Body of pancreas (tissue), 4 donors: ENCODE measurements at regions not wholly inside any gene's neighbourhood (a gene's known extent, or its start where the extent isn't known, plus 50 kb on each side); places are given as distances from the start of the nearest gene placed in this dataset.

Experiments
- ATAC-seq: fragments of 150-250 bp; one replicate; pipeline ENCODE4 v1.9.1; 2016
- DNase-seq, 4 donors: peaks; one replicate each; pipeline ENCODE4 v3.0.0-alpha.2; 2019
- H3K27ac ChIP-seq, 4 donors: fragments of 200-600 bp; sonication (generic); 1 replicate in 3 of 4; 2 replicates in 1 of 4; pipeline versions ENCODE4 v1.5.1 to v1.6.1; 2016 to 2019; ENCODE audit warnings: mild to moderate bottlenecking in 1 of 4, mixed read lengths in 1 of 4, moderate library complexity in 1 of 4
- H3K27me3 ChIP-seq, 2 donors: fragments of 200-600 bp; sonication (generic); one replicate each; pipeline ENCODE4 v1.6.0; 2016; ENCODE audit warnings: mild to moderate bottlenecking in 1 of 2
- H3K36me3 ChIP-seq, 2 donors: fragments of 200-600 bp; sonication (generic); replicated peaks in 1 of 2; 2 replicates each; pipeline ENCODE4 v1.5.1; 2016; ENCODE audit warnings: low read depth in 2 of 2; ENCODE audit not compliant: insufficient read depth in 1 of 2
- H3K4me1 ChIP-seq: fragments of 200-600 bp; sonication (generic); one replicate; pipeline ENCODE4 v1.6.0; 2016
- H3K4me3 ChIP-seq, 2 donors: fragments of 200-600 bp; sonication (generic); 1 replicate in 1 of 2; 2 replicates in 1 of 2; pipeline ENCODE4 v1.5.1; 2016 to 2019
- H3K9me3 ChIP-seq, 3 donors: fragments of 200-600 bp; sonication (generic); 1 replicate in 2 of 3; 2 replicates in 1 of 3; pipeline ENCODE4 v1.5.1; 2016
- POLR2A ChIP-seq, 3 donors: fragments of 450-650 bp; IDR thresholded peaks; one replicate each; pipeline ENCODE4 v1.6.1; 2016; ENCODE audit warnings: antibody characterized with exemption in 3 of 3, mild to moderate bottlenecking in 2 of 3
- WGBS, 2 donors: methylation state at CpG; one replicate each; pipeline ENCODE4 v1.1.5; 2017; 5-methylcytosine and 5-hydroxymethylcytosine counted together
- intact Hi-C: fragments of 100-400 bp; cut with DNase I; formaldehyde crosslinking; loops from one replicate; pipeline ENCODE4 v1.15.1; 2023
- TF ChIP-seq, protein P1 (sequence below), 7 experiments: fragments of 450-650 bp in 4 of 7; fragments of 200-600 bp in 3 of 7; sonication (generic) in 3 of 7; IDR thresholded peaks; one replicate each; pipeline ENCODE4 v1.5.1; 2016 to 2019; ENCODE audit warnings: antibody characterized with exemption in 7 of 7

DNA sequence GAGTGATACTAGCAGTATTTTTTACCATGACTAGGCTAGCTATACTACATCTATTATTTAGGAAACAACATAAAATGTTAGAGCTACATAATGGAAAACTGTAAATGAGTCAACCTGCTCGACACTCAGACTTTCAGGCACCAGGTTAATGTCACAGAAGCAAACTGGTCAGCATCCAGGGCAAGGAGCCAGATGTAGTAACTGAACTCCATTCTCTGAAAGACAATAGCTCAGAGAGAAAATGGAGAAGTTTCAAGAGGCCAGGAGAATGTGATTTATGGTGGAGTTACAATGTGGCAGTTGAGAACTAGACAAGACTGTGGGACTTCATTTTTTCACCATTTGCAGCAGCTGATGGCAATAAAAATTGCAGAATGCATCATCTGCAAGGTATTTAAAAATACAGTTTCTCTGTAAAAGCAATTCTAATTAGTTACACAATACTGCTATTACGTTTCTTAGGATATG lies 342.7 kb upstream of the PABPC4L start:
- H3K36me3 ChIP-seq, result no peaks in the 10 kb centered on the region
- H3K27ac ChIP-seq, result no peak overlapping the region
- H3K27me3 ChIP-seq, result no peaks in the 10 kb centered on the region
- no peak for ATAC-seq
- DNase-seq, result peak in 2 of 4 donors; percentile 9 to 20
- H3K4me3 ChIP-seq, result no peak overlapping the region
- no peaks in the 10 kb centered on the region for H3K4me1 ChIP-seq
- intact Hi-C loops, result no loop called here
- H3K9me3 ChIP-seq, result no peaks in the 10 kb centered on the region
- WGBS, 2 donors, result 20 to 33% methylated on average over 2 of the region's 2 CpGs
- no peak for TF ChIP-seq POLR2A (IDR thresholded peaks at IDR 0.05)
- TF ChIP-seq, protein P1, sequence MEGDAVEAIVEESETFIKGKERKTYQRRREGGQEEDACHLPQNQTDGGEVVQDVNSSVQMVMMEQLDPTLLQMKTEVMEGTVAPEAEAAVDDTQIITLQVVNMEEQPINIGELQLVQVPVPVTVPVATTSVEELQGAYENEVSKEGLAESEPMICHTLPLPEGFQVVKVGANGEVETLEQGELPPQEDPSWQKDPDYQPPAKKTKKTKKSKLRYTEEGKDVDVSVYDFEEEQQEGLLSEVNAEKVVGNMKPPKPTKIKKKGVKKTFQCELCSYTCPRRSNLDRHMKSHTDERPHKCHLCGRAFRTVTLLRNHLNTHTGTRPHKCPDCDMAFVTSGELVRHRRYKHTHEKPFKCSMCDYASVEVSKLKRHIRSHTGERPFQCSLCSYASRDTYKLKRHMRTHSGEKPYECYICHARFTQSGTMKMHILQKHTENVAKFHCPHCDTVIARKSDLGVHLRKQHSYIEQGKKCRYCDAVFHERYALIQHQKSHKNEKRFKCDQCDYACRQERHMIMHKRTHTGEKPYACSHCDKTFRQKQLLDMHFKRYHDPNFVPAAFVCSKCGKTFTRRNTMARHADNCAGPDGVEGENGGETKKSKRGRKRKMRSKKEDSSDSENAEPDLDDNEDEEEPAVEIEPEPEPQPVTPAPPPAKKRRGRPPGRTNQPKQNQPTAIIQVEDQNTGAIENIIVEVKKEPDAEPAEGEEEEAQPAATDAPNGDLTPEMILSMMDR (IDR thresholded peaks at IDR 0.05), result no peak

GRCh38 chr4:134540588-134540987 lies 339.0 kb upstream of the PABPC4L start:
- no peak overlapping the region for H3K27ac ChIP-seq
- intact Hi-C loops, result no loop called here
- no peaks in the 10 kb centered on the region for H3K9me3 ChIP-seq

DNA sequence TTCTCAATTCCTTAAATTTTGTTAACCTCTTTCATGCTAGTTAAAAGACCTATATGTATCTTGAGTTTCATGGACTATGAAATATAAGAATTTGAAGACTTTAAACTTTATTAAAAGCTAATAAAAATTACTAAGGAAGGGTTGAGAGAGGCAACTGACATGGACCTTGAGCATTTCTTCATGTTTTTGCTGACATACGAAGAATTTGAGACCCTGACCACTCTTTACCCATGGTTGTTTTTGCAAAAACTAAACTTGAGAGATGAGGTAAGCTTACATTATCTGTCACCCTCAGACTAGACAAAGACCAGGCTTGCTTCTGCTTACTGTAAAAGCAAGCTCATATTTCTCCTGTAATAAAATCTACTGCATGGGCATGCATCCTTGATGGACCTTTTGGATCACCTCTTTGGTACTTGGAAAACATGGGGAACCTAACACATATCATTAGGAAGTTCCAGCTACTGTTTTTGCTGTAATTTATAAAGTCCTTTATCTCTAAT lies 338.2 kb upstream of the PABPC4L start:
- Histone ChIP-seq H3K36me3 (no peaks in the 10 kb centered on the region), H3K4me3 (no peak overlapping the region), H3K4me1 (no peaks in the 10 kb centered on the region), H3K27me3 (no peaks in the 10 kb centered on the region), H3K9me3 (no peaks in the 10 kb centered on the region), H3K27ac (no peak overlapping the region)
- DNase-seq, result no peak
- 53 to 75% methylated on average over 1 of the region's 1 CpG for WGBS, 2 donors
- intact Hi-C loops, result no loop called here
- no peak for TF ChIP-seq POLR2A (IDR thresholded peaks at IDR 0.05)
- TF ChIP-seq, protein P1 (IDR thresholded peaks at IDR 0.05), result no peak
- no peak for ATAC-seq

More at GRCh38 chr4:134540588-134540987, 339.0 kb upstream of the PABPC4L start:
- Histone ChIP-seq H3K4me3 (no peak overlapping the region), H3K4me1 (no peaks in the 10 kb centered on the region), H3K27me3 (no peaks in the 10 kb centered on the region), H3K36me3 (no peaks in the 10 kb centered on the region)
- DNase-seq (no peak), ATAC-seq (no peak)
- 63 to 69% methylated on average over 2 of the region's 2 CpGs for WGBS, 2 donors
- TF ChIP-seq, protein P1 (IDR thresholded peaks at IDR 0.05), result no peak
- TF ChIP-seq POLR2A (IDR thresholded peaks at IDR 0.05), result no peak

GRCh38 chr4:134537701-134538100 lies 336.1 kb upstream of the PABPC4L start:
- Histone ChIP-seq H3K36me3 (no peaks in the 10 kb centered on the region), H3K4me3 (no peak overlapping the region), H3K9me3 (no peaks in the 10 kb centered on the region), H3K27me3 (no peaks in the 10 kb centered on the region), H3K4me1 (no peaks in the 10 kb centered on the region), H3K27ac (no peak overlapping the region)
- TF ChIP-seq POLR2A (IDR thresholded peaks at IDR 0.05), result no peak
- TF ChIP-seq, protein P1 (IDR thresholded peaks at IDR 0.05), result no peak
- intact Hi-C loops, result no loop called here
- DNase-seq (no peak), ATAC-seq (no peak)

DNA sequence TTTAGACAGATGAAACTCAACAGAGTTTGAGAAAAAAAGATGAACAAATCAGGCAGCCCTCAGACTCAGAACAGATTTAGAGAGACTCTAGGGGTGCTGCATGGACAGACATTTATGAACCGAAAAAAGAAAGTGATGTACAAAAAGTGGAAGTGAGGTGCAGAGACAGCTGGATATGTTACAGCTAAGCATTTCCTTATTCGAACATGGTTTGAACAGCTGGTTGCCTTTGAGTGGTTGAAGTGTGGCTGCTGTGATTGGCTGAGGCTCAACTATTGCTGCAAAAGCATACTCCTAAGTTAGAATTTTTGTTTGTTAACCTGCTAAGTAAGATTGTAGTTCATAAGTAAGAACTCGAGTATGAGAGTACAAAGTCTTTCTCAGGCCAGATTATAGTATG lies 331.5 kb upstream of the PABPC4L start:
- no peak for DNase-seq
- Histone ChIP-seq H3K27me3 (no peaks in the 10 kb centered on the region), H3K9me3 (no peaks in the 10 kb centered on the region), H3K36me3 (no peaks in the 10 kb centered on the region), H3K27ac (no peak overlapping the region), H3K4me3 (no peak overlapping the region), H3K4me1 (no peaks in the 10 kb centered on the region)
- no peak for TF ChIP-seq POLR2A (IDR thresholded peaks at IDR 0.05)
- TF ChIP-seq, protein P1 (IDR thresholded peaks at IDR 0.05), result no peak
- no peak for ATAC-seq
- intact Hi-C loops, result no loop called here
- 43% methylated on average over 3 of the region's 3 CpGs for WGBS, 2 donors
